DOHH2 (cell line): ENCODE measurements at regions not wholly inside any gene's neighbourhood (a gene's known extent, or its start where the extent isn't known, plus 50 kb on each side); places are given as distances from the start of the nearest gene placed in this dataset.

Experiments
- CTCF ChIP-seq: fragments of 200-600 bp; sonication (generic); IDR thresholded peaks from one replicate; pipeline ENCODE4 v1.5.1; 2014; ENCODE audit warnings: antibody characterized with exemption, mild to moderate bottlenecking, low read depth, low read length; ENCODE audit not compliant: poor library complexity, severe bottlenecking
- EZH2phosphoT487 ChIP-seq: fragments of 200-600 bp; sonication (generic); IDR thresholded peaks from 2 replicates; pipeline ENCODE4 v1.6.1; 2017; ENCODE audit warnings: borderline replicate concordance, mild to moderate bottlenecking, antibody characterized with exemption, low read length, moderate library complexity, mixed read lengths

DNA sequence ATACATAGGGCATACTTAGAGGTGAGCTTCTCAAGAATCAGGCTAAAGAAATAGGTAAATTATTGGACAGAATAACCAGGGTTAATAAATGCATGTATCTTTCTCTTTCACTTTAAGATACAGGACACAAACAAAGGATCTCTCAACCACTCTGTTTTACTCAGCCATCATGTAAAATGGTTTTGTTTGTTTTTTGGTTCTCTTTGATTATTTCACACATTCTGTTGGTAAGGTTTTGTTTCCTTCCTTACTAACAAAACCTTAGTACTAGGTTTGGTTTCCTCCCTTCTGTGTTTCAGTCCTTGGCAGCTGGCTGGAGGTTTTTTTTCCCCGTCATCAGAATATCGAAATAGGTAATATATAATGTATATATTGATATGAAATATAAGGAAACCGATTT, 1506.8 kb upstream of the TMEFF2 start:
- TF ChIP-seq CTCF (no peak), EZH2phosphoT487 (no peak)
